ENCODE measurements at regions not wholly inside any gene's neighbourhood (a gene's known extent, or its start where the extent isn't known, plus 50 kb on each side); places are given as distances from the start of the nearest gene placed in this dataset.

GRCh38 chr2:120461092-120461491 is 115.2 kb downstream of the INHBB start:
- TF ChIP-seq CTCF (IDR thresholded peaks at IDR 0.05) (no peak), POLR2A (IDR thresholded peaks at IDR 0.05) (no peak)
